IMR-90 (cell line): ENCODE measurements at regions not wholly inside any gene's neighbourhood (a gene's known extent, or its start where the extent isn't known, plus 50 kb on each side); places are given as distances from the start of the nearest gene placed in this dataset.

Source experiments
- ATAC-seq: fragments of 200-7000 bp; cut with Tn5 transposase; 2 replicates; pipeline ENCODE4 v1.9.1; 2020; ENCODE audit warnings: low read depth, mild to moderate bottlenecking, moderate library complexity
- BruUV-seq: library from RNA; stranded (reverse); fragments of 400-500 nt; replicated peaks from 2 replicates; lab custom pipeline; 2021; lab: Mats Ljungman, UMichigan
- CTCF ChIA-PET: fragments of 300-600 bp; formaldehyde crosslinking; extraction: SDS; loops from one replicate; lab custom pipeline; 2021; ENCODE audit warnings: antibody characterized with exemption; lab: Yijun Ruan, JAX
- POLR2A ChIA-PET: fragments of 300-600 bp; sonication (Branson Sonifier 250); formaldehyde crosslinking; loops from one replicate; lab custom pipeline; 2022; ENCODE audit warnings: antibody characterized with exemption; ENCODE audit not compliant: unreplicated experiment; lab: Charles Lee
- DNase-seq: peaks from one replicate; pipeline ENCODE4 v3.0.0; 2013
- H2AFZ ChIP-seq: replicated peaks from 2 replicates; pipeline ENCODE3; 2013; ENCODE audit warnings: low read length, mild to moderate bottlenecking; ENCODE audit not compliant: poor library complexity
- H2AK5ac ChIP-seq: 2 replicates; pipeline ENCODE4 v1.6.1; 2013; ENCODE audit warnings: low read depth, low read length, inconsistent platforms
- H2AK9ac ChIP-seq: replicated peaks from 2 replicates; pipeline ENCODE3; 2013; ENCODE audit warnings: mild to moderate bottlenecking, low read depth, low read length, moderate library complexity; ENCODE audit not compliant: poor library complexity
- H2BK120ac ChIP-seq: 2 replicates; pipeline ENCODE4 v1.6.1; 2013; ENCODE audit warnings: low read depth, low read length, inconsistent platforms
- H2BK15ac ChIP-seq: 3 replicates; pipeline ENCODE4 v1.6.1; 2013; ENCODE audit warnings: low read depth, low read length, inconsistent platforms
- H2BK20ac ChIP-seq: 2 replicates; pipeline ENCODE4 v1.6.1; 2013; ENCODE audit warnings: low read depth, mild to moderate bottlenecking, inconsistent platforms, low read length, moderate library complexity
- H2BK5ac ChIP-seq: 2 replicates; pipeline ENCODE4 v1.6.1; 2013; ENCODE audit warnings: mild to moderate bottlenecking, low read depth, low read length, inconsistent platforms; ENCODE audit not compliant: poor library complexity, severe bottlenecking
- H3K14ac ChIP-seq: replicated peaks from 2 replicates; pipeline ENCODE4 v1.6.1; 2013; ENCODE audit warnings: low read depth, low read length, inconsistent platforms
- H3K18ac ChIP-seq: 2 replicates; pipeline ENCODE4 v1.6.1; 2013; ENCODE audit warnings: low read depth, low read length, control low read depth
- H3K23ac ChIP-seq: 2 replicates; pipeline ENCODE4 v1.6.1; 2013; ENCODE audit warnings: low read depth, low read length, inconsistent platforms
- H3K27ac ChIP-seq: 2 replicates; pipeline ENCODE4 v1.5.1; 2013; ENCODE audit warnings: mild to moderate bottlenecking, control low read depth, low read length; ENCODE audit not compliant: insufficient read depth
- H3K27me3 ChIP-seq: 2 replicates; pipeline ENCODE4 v1.6.1; 2013; ENCODE audit warnings: low read length; ENCODE audit not compliant: control insufficient read depth, insufficient read depth
- H3K36me3 ChIP-seq: 2 replicates; pipeline ENCODE4 v1.6.1; 2013; ENCODE audit warnings: low read length, mixed read lengths; ENCODE audit not compliant: control insufficient read depth, insufficient read depth
- H3K4ac ChIP-seq: 2 replicates; pipeline ENCODE4 v1.6.1; 2013; ENCODE audit warnings: low read depth, low read length, inconsistent platforms
- H3K4me1 ChIP-seq: 2 replicates; pipeline ENCODE4 v1.6.1; 2013; ENCODE audit warnings: low read length, mixed read lengths; ENCODE audit not compliant: control insufficient read depth, insufficient read depth
- H3K4me2 ChIP-seq: 2 replicates; pipeline ENCODE4 v1.6.1; 2013; ENCODE audit warnings: low read depth, mild to moderate bottlenecking, control low read depth, low read length, moderate library complexity
- H3K4me3 ChIP-seq: 2 replicates; pipeline ENCODE4 v1.5.1; 2013; ENCODE audit warnings: low read depth, mild to moderate bottlenecking, control low read depth, low read length, moderate library complexity; ENCODE audit not compliant: insufficient read depth
- H3K56ac ChIP-seq: 2 replicates; pipeline ENCODE4 v1.6.1; 2013; ENCODE audit warnings: low read length, inconsistent platforms; ENCODE audit not compliant: insufficient read depth; ENCODE audit errors: extremely low read depth
- H3K79me1 ChIP-seq, 2 experiments: 2 replicates each; pipeline ENCODE4 v1.6.1; 2013; ENCODE audit warnings: low read length in 2 of 2, inconsistent platforms in 1 of 2, low read depth in 1 of 2
- H3K9ac ChIP-seq: 2 replicates; pipeline ENCODE4 v1.6.1; 2013; ENCODE audit warnings: low read depth, low read length, control low read depth
- H3K9me1 ChIP-seq: 2 replicates; pipeline ENCODE4 v1.6.1; 2013; ENCODE audit warnings: low read length, inconsistent platforms; ENCODE audit not compliant: insufficient read depth
- H3K9me3 ChIP-seq: 2 replicates; pipeline ENCODE4 v1.6.1; 2013; ENCODE audit warnings: low read length; ENCODE audit not compliant: control insufficient read depth, insufficient read depth
- H4K20me1 ChIP-seq: 2 replicates; pipeline ENCODE4 v1.6.1; 2013; ENCODE audit warnings: low read length, inconsistent platforms; ENCODE audit not compliant: insufficient read depth
- H4K5ac ChIP-seq: 2 replicates; pipeline ENCODE4 v1.6.1; 2013; ENCODE audit warnings: mild to moderate bottlenecking, low read depth, low read length, control low read depth
- H4K8ac ChIP-seq, 2 experiments: 2 replicates each; pipeline ENCODE4 v1.6.1; 2013; ENCODE audit warnings: low read depth in 2 of 2, low read length in 2 of 2, control low read depth in 1 of 2, inconsistent platforms in 1 of 2
- H4K91ac ChIP-seq: 2 replicates; pipeline ENCODE4 v1.6.1; 2013; ENCODE audit warnings: low read depth, low read length, inconsistent platforms; ENCODE audit not compliant: insufficient read depth
- ELK1 ChIP-seq: fragments of 150-350 bp; IDR thresholded peaks from 2 replicates; pipeline ENCODE4 v1.6.1; 2016; ENCODE audit warnings: low read depth, mild to moderate bottlenecking, low read length, moderate library complexity, borderline replicate concordance
- FOS ChIP-seq: fragments of 150-350 bp; IDR thresholded peaks from 2 replicates; pipeline ENCODE4 v1.6.1; 2016; ENCODE audit warnings: low read depth, low read length
- MAFK ChIP-seq: IDR thresholded peaks from 2 replicates; pipeline ENCODE4 v1.6.1; 2012; ENCODE audit warnings: low read depth, low read length, improper control_type of control experiment
- MXI1 ChIP-seq: IDR thresholded peaks from 2 replicates; pipeline ENCODE4 v1.6.1; 2012; ENCODE audit warnings: low read depth, mild to moderate bottlenecking, low read length, moderate library complexity, borderline replicate concordance
- NFE2L2 ChIP-seq: fragments of 150-350 bp; IDR thresholded peaks from 2 replicates; pipeline ENCODE4 v1.6.1; 2016; ENCODE audit warnings: low read depth, mild to moderate bottlenecking, low read length
- POLR2A ChIP-seq: IDR thresholded peaks from 2 replicates; pipeline ENCODE4 v1.6.1; 2012; ENCODE audit warnings: mild to moderate bottlenecking, low read depth, low read length
- RCOR1 ChIP-seq: IDR thresholded peaks from 2 replicates; pipeline ENCODE4 v1.6.1; 2012; ENCODE audit warnings: mild to moderate bottlenecking, low read length, improper control_type of control experiment; ENCODE audit not compliant: insufficient replicate concordance
- WGBS, 2 experiments: methylation state at CpG; one replicate each; pipeline versions ENCODE4 v1.1.5 to v1.1.7; 2013; ENCODE audit warnings: missing lambda C conversion rate in 2 of 2; ENCODE audit not compliant: insufficient read length in 1 of 2; ENCODE audit errors: extremely low coverage in 2 of 2; 5-methylcytosine and 5-hydroxymethylcytosine counted together
- dilution Hi-C: fragments of 300-500 bp; cut with HindIII; formaldehyde crosslinking; loops from one replicate; pipeline ENCODE4 v1.14.3; 2018; ENCODE audit warnings: low sequenced_read_pairs; ENCODE audit not compliant: unreplicated experiment
- in situ Hi-C: fragments of 300-500 bp; cut with MboI; formaldehyde crosslinking; loops from 3 replicates; pipeline ENCODE4 v1.14.3; 2019; ENCODE audit warnings: low sequenced_read_pairs, inconsistent platforms, mixed read lengths
- intact Hi-C: fragments of 100-400 bp; cut with micrococcal nuclease; formaldehyde crosslinking; loops from 2 replicates; pipeline ENCODE4 v1.10.0; 2022

DNA sequence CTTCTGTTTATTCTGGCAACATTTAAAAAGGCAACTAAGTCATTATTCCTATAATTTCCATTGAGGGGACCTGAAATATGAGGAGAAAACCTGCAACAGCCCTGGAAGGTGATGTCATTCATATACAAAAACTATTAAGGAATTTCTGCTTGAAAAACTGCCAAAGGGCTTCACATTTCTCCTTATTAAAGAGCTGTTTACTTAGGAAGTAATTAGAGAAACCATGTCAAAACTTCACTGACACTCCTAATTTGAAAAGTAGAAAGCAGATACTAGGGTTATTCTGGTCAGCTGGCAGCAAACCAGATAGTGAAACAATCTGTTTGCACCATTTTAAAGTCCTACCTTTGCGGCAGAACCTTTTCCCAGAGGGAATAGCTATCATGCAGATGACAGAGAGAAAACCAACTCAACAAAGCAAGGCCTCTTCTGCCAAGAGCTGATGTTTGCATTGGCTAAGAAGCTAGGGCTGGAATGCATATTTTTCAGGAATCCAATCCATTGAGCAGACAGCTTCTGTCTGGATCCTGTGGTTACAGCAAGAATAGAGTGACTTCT lies 592.2 kb upstream of the SYT4 start:
- Histone ChIP-seq H3K9me3 (no peaks in the 10 kb centered on the region), H3K56ac (no peak overlapping the region), H3K27me3 (no peaks in the 10 kb centered on the region), H3K79me1 (no peaks in the 10 kb centered on the region), H3K4ac (no peak overlapping the region), H3K4me3 (no peak overlapping the region), H3K14ac (no peak overlapping the region), H3K4me1 (no peaks in the 10 kb centered on the region), H2AFZ (no peak overlapping the region), H3K27ac (peak overlapping the region; percentile 20; the same call in 1 of the 2 replicates), H4K8ac (no peak overlapping the region), H4K5ac (no peak overlapping the region), H4K20me1 (no peaks in the 10 kb centered on the region), H2AK5ac (no peak overlapping the region), H3K9ac (no peak overlapping the region), H2BK120ac (no peak overlapping the region), H4K91ac (no peak overlapping the region), H2BK20ac (no peak overlapping the region), H2AK9ac (no peak overlapping the region), H3K9me1 (no peaks in the 10 kb centered on the region), H3K36me3 (no peaks in the 10 kb centered on the region), H2BK5ac (no peak overlapping the region), H3K18ac (no peak overlapping the region; the same call in 1 of the 2 replicates), H3K23ac (no peak overlapping the region), H2BK15ac (no peak overlapping the region), H3K4me2 (peak overlapping the region; percentile 26; the same call in 1 of the 2 replicates)
- intact Hi-C loops (loop anchor here (10.0 kb wide), 1 partner anchor 65 kb away; no protein-coding TSS in a partner anchor), dilution Hi-C loops (no loop called here), in situ Hi-C loops (no loop called here)
- WGBS, 2 experiments = no CpG with 5 or more reads among the region's 1 CpG
- TF ChIP-seq POLR2A (no peak), NFE2L2 (no peak), RCOR1 (no peak), MXI1 (no peak), MAFK (no peak), ELK1 (no peak), FOS (no peak)
- BruUV-seq = no TSS peak
- peak; percentile 28 for DNase-seq
- ATAC-seq = peak; percentile 82
- ChIA-PET POLR2A (no interaction called here), CTCF (no interaction called here)
